ENCODE measurements at regions not wholly inside any gene's neighbourhood (a gene's known extent, or its start where the extent isn't known, plus 50 kb on each side); places are given as distances from the start of the nearest gene placed in this dataset.

GRCh38 chr10:123535386-123535785, 130.8 kb upstream of the GPR26 start:
- TF ChIP-seq CTCF (IDR thresholded peaks at IDR 0.05; ENCODE audit: low read depth, low read length, missing control alignments): no peak
- no peak overlapping the region for H3K4me3 ChIP-seq (ENCODE audit: low read depth, low read length)
- DNase-seq (ENCODE audit: low read depth): no peak
- in situ Hi-C loops (cut with HindIII; ENCODE audit: low sequenced_read_pairs): no loop called here

GRCh38 chr10:123536176-123536845, 129.8 kb upstream of the GPR26 start:
- no peak overlapping the region for H3K4me3 ChIP-seq (ENCODE audit: low read depth, low read length)
- TF ChIP-seq CTCF (IDR thresholded peaks at IDR 0.05; ENCODE audit: low read depth, low read length, missing control alignments): no peak
- no peak for DNase-seq (ENCODE audit: low read depth)
- in situ Hi-C loops (cut with HindIII; ENCODE audit: low sequenced_read_pairs): no loop called here

- no peak overlapping the region for H3K4me3 ChIP-seq (ENCODE audit: low read depth, low read length)
- in situ Hi-C loops (cut with HindIII; ENCODE audit: low sequenced_read_pairs): no loop called here
- no peak for DNase-seq (ENCODE audit: low read depth)
- no peak for TF ChIP-seq CTCF (IDR thresholded peaks at IDR 0.05; ENCODE audit: low read depth, low read length, missing control alignments)
Measured at GRCh38 chr10:123537188-123537961, 128.8 kb upstream of the GPR26 start.

GRCh38 chr10:123538401-123539320, 127.5 kb upstream of the GPR26 start:
- in situ Hi-C loops (cut with HindIII; ENCODE audit: low sequenced_read_pairs): no loop called here
- DNase-seq (ENCODE audit: low read depth): no peak
- no peak for TF ChIP-seq CTCF (IDR thresholded peaks at IDR 0.05; ENCODE audit: low read depth, low read length, missing control alignments)
- H3K4me3 ChIP-seq (ENCODE audit: low read depth, low read length): no peak overlapping the region

- H3K4me3 ChIP-seq (ENCODE audit: low read depth, low read length): no peak overlapping the region
- no peak for DNase-seq (ENCODE audit: low read depth)
- in situ Hi-C loops (cut with HindIII; ENCODE audit: low sequenced_read_pairs): no loop called here
- no peak for TF ChIP-seq CTCF (IDR thresholded peaks at IDR 0.05; ENCODE audit: low read depth, low read length, missing control alignments)
Measured at GRCh38 chr10:123544986-123545385, 121.2 kb upstream of the GPR26 start.

- no peak for TF ChIP-seq CTCF (IDR thresholded peaks at IDR 0.05; ENCODE audit: low read depth, low read length, missing control alignments)
- no peak for DNase-seq (ENCODE audit: low read depth)
- in situ Hi-C loops (cut with HindIII; ENCODE audit: low sequenced_read_pairs): no loop called here
- H3K4me3 ChIP-seq (ENCODE audit: low read depth, low read length): no peak overlapping the region
Measured at GRCh38 chr10:123548770-123549169, 117.4 kb upstream of the GPR26 start.

All from astrocyte of the cerebellum (primary cell).